ENCODE measurements at regions not wholly inside any gene's neighbourhood (a gene's known extent, or its start where the extent isn't known, plus 50 kb on each side); places are given as distances from the start of the nearest gene placed in this dataset.

- TF ChIP-seq CTCF (IDR thresholded peaks at IDR 0.05) (no peak), POLR2A (IDR thresholded peaks at IDR 0.05) (no peak)
These were observed 251.2 kb upstream of the DPYD start for GRCh38 chr1:98172022-98172421.
